IPS DF 4.7 (cell line): ENCODE measurements at regions not wholly inside any gene's neighbourhood (a gene's known extent, or its start where the extent isn't known, plus 50 kb on each side); places are given as distances from the start of the nearest gene placed in this dataset.

ENCODE experiments used
- DNase-seq: peaks from one replicate; pipeline ENCODE4 v3.0.0-alpha.2; 2013; ENCODE audit warnings: low spot score; ENCODE audit errors: extremely low read depth

GRCh38 chr4:89556601-89557305 lies 249.2 kb upstream of the GPRIN3 start:
- DNase-seq = no peak

DNA sequence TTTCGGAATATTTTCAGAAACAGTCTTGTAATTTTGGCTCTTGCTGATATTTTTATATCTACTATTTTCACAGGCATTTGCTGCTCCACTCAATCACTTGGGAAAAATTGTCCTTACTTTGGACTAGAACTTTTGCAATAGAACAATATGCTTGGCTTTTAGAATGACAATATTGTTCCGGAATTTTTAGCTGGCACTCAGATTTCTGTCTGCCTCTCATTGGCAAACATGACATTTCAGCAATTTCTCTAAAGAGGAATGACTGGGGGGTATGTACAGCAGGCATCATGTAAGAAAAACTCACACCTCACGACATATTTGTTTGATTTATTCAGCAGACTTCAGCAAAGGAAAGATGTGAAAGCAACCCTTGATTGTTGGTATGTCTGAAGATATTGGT lies 243.6 kb upstream of the GPRIN3 start:
- DNase-seq = no peak

GRCh38 chr4:89549907-89550306 lies 242.3 kb upstream of the GPRIN3 start:
- no peak for DNase-seq

GRCh38 chr4:89545315-89545714 lies 237.7 kb upstream of the GPRIN3 start:
- no peak for DNase-seq

DNA sequence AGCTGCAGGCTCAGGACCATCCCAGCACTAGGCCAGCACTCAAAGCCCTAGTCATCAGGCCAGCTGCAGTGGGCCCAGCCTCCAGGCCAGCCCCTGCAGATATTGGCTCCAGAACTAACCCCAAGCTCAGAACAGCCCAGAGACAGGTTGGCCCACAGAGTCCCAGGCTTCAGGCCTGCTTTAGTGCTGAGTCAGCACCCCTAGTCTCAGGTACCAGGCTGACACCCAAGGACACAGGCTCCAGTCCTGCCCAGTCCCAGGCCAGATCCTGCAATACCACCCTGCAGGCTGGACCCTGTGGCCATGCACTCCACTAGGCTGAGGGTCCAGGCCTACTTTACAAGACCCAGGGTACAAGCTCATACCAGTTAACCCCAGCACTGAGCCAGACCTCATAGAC lies 234.4 kb upstream of the GPRIN3 start:
- DNase-seq = no peak

GRCh38 chr4:89539797-89540711 lies 232.5 kb upstream of the GPRIN3 start:
- no peak for DNase-seq

DNA sequence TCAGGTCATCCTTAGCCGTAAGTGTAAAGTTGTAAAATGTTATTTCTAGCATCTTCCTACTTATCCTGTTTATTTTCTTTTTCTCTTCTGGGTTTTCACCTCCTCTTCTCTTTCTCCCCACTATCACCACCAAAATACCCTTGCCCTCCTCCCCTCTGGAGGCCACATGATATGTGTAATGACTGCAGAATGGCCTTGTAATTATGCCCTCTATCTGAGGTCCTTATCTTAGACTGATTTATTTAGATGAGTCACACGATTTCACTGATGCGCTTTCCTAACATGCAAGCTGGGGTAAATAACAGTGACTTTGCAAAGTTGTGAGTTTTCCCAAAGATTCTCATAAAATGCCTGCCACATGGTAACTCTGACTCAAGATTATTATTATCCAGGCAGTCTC lies 231.8 kb upstream of the GPRIN3 start:
- DNase-seq = no peak

DNA sequence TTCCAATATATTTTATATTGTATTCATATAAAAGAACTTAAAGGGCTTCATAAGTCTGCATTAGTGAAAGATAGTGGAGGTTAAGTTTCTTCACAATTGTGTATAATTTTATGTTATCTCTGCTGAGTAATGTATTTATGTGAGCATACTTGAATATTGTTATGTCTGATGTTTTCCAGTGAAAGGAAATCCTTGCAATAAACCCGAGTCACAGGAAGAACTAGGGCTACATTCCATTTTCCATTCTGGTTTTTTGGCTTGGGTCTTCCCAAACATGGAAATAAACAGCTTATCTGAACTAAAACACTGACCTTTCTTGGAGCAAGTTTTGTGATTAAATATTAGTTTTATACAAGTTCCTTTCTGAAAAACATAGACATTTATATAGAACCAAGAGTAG lies 231.3 kb upstream of the GPRIN3 start:
- no peak for DNase-seq

GRCh38 chr4:89538171-89538570 lies 230.6 kb upstream of the GPRIN3 start:
- no peak for DNase-seq

DNA sequence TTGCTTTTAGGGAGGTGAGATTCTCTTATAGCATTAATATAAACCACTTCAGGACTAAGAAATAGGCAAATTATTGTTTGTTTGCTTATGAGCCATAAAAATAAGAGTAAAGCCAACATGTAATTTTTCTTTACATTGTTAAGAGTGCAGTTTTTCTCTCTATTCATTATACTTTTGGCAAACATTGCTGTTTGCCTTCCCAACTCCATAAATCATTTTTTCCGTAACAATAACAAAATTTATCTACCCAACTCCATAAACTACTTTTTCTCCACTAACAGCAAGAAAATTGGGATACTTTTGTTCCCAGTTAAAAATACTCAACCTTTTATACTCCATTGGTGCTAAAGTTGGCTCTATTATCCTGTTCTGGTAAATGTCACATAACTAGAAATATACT lies 229.7 kb upstream of the GPRIN3 start:
- DNase-seq = no peak

GRCh38 chr4:89535251-89535650 lies 227.7 kb upstream of the GPRIN3 start:
- no peak for DNase-seq

DNA sequence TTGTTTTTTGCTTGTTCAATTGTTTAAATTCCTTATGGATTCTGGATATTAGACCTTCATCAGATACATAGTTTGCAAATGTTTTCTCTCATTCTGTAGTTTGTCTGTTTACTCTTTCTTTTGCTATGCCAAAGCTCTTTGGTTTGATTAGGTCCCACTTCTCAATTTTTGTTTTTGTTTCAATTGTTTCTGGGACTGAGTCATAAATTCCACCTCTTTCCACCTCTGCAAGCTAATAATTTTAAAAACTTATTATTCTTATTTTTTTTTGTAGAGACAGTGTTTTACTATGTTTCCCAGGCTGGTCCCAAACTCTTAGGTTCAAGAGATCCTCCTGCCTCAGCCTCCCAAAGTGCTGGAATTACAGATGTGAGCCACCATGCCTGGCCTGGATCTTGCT lies 226.8 kb upstream of the GPRIN3 start:
- no peak for DNase-seq

DNA sequence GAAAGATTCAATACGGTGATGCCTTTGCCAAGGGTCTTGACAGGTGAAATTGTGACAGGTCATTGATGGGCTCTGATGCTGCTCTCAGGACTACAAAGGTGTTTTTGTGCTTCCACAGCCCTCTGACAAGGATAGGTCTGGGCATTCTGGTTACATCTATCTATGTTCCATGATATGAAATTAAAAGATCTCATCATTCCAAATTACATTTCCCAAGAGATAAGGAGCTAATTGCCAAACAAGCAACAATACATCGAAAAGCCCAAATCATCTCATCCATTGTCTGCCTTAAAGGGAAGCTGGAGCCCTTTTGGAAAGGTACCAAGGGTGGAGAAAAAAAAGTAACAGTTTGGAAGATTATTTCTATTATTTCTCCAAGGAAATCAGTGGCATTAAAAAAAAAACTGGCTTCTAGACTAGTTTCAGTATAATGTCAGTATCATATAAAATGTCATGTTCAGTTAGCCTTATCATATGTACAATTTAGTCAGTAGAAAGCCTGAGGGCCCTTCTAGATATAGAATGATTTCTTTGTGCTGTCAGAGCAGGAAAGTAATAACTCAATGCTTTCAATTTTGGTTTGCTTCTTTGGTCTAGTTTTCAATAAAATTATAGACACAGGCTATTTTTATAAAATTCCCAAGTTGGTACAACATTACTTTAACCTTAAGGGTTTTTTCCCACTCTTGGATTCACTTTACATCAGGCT lies 224.5 kb upstream of the GPRIN3 start:
- DNase-seq = no peak

DNA sequence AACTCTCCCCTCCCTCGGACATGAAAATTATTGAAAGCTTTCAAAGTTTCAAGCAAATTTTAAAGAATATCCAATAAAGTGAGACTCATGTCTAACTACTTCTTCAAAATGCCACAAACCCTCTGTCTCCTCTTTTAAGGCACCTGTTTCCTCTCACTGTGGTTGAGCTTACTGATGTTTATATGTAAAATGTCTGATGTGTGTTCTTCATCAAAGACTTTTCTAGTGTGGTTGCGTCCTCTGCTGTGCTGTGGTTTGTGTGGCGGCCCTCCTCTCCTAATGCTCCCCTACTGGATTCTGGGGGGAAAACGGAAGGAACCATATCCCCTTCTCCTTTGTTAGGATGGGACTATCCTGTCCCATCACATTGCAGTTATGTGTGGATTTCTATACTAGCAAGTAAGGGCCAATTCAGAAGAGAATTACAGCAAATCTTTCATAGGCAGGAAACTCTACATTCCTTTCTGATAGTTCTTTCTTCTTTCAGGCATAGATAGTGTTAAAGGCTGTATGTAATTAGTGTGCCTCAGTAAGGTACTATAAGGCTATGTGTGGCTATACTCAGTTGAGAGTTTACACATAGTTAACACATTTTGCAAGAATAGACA lies 221.0 kb upstream of the GPRIN3 start:
- no peak for DNase-seq

DNA sequence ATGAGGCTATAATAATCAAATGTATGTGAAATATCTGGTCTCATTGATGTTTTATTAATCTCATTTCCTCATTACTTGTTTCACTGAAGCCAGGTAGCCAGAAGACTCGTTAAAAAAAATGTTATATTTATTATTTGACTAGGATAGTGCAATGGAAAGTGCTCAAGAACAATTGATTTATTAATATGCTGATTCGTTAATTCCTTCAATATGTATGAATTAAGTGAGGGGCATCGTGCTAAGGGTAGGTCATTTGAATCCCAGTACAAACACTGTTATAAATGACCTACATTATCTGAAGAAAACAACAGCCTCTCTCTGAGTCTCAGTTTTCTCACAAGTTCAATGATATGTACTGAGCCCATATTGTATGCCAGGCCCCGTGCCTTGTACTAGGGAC lies 214.2 kb upstream of the GPRIN3 start:
- no peak for DNase-seq

- no peak for DNase-seq
Measured at GRCh38 chr4:89519771-89520320, 212.2 kb upstream of the GPRIN3 start.

- no peak for DNase-seq
Measured at GRCh38 chr4:89518259-89518658, 210.7 kb upstream of the GPRIN3 start.

DNA sequence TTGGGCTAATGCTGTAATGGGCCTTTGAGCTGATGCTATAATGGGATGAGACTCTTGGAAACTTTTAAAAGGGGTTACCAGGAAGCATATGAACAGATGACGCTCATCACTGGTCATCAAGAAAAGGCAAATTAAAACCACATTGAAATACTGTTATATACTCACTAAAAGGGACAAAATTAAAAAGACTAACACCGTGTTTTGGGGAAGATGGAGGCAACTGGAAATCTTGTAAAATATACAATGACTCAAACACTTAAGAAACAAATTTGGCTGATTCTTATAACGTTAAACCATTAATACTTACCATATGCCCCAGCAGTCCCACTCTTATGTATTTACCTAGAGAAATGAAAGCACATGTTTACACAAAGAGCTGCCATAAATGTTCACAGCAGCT lies 207.2 kb upstream of the GPRIN3 start:
- no peak for DNase-seq

- no peak for DNase-seq
Measured at GRCh38 chr4:89511776-89512175, 204.2 kb upstream of the GPRIN3 start.

DNA sequence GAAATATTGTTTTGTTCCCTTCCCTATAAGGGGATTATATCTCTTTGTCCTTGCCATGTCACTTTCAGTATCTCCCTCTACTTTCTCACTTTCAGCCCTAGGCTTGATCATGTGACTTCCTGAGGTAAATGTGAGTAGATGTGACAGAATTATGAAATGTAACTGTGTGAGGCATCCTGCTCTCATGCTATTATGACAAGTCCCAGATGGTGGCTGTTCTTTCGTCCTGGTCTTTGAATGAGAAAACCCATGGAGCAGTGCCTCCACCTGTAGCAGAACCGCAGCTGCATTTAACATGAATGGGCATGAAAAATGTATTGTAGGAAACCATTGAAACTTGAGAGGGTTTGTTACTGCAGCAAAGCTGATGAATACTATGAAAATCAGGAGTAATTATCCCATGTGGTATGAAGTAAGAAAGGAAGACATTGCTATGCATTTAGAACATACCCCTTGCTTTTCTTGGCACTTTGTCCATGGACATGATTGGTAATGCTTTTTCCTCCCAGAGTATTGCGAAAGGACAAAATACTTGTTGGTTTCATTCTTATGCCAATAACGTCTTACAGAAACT lies 202.2 kb upstream of the GPRIN3 start:
- DNase-seq = no peak

GRCh38 chr4:89506866-89507491 lies 199.4 kb upstream of the GPRIN3 start:
- DNase-seq = no peak
